Vagina (tissue), 2 donors: ENCODE measurements at regions not wholly inside any gene's neighbourhood (a gene's known extent, or its start where the extent isn't known, plus 50 kb on each side); places are given as distances from the start of the nearest gene placed in this dataset.
"Not testable (repeated sequence)": the region's sequence is repeated elsewhere in the genome, so short reads cannot be mapped to it uniquely, and the experiment has no call there.

Source experiments
- CTCF ChIP-seq, 3 experiments: fragments of 450-650 bp in 2 of 3; fragments of 200-600 bp in 1 of 3; sonication (generic) in 1 of 3; IDR thresholded peaks; one replicate each; pipeline ENCODE4 v1.5.1; 2017 to 2019; ENCODE audit warnings: antibody characterized with exemption in 3 of 3, mild to moderate bottlenecking in 2 of 3, moderate library complexity in 2 of 3
- POLR2A ChIP-seq, 2 donors: fragments of 450-650 bp; IDR thresholded peaks; one replicate each; pipeline ENCODE4 v1.6.1; 2017; ENCODE audit warnings: antibody characterized with exemption in 2 of 2, mild to moderate bottlenecking in 2 of 2, moderate library complexity in 2 of 2
- POLR2AphosphoS5 ChIP-seq, 2 donors: sonication (generic); formaldehyde crosslinking; IDR thresholded peaks; one replicate each; pipeline ENCODE4 v1.9.0; 2017; ENCODE audit warnings: antibody characterized with exemption in 2 of 2, mild to moderate bottlenecking in 2 of 2, low read depth in 1 of 2; ENCODE audit not compliant: insufficient read depth in 1 of 2

- TF ChIP-seq CTCF (IDR thresholded peaks at IDR 0.05); POLR2AphosphoS5 (IDR thresholded peaks at IDR 0.05; ENCODE audit: insufficient read depth in 1 of 2, low read depth in 1 of 2): not testable (repeated sequence)
- TF ChIP-seq POLR2A (IDR thresholded peaks at IDR 0.05), result peak in 1 of 2 donors; percentile 8
Observed at GRCh38 chr13:16160609-16161008, 3021.0 kb downstream of the TUBA3C start.
